H1 (cell line): ENCODE measurements at regions not wholly inside any gene's neighbourhood (a gene's known extent, or its start where the extent isn't known, plus 50 kb on each side); places are given as distances from the start of the nearest gene placed in this dataset.
A peak's percentile ranks its signal among the peaks of the same experiment; 100 is the strongest.

Experiments
- CTCF ChIA-PET: fragments of 300-600 bp; sonication (Branson Sonifier 250); formaldehyde crosslinking; loops from one replicate; lab custom pipeline; 2021; ENCODE audit not compliant: partially characterized antibody; lab: Charles Lee
- POLR2A ChIA-PET: fragments of 300-600 bp; sonication (Branson Sonifier 250); formaldehyde crosslinking; loops from one replicate; lab custom pipeline; 2021; ENCODE audit warnings: inconsistent platforms; ENCODE audit not compliant: partially characterized antibody; lab: Charles Lee
- DNase-seq, 2 experiments: peaks; one replicate each; pipeline versions ENCODE4 v3.0.0 to v3.0.0-alpha.2; 2010 to 2022; ENCODE audit warnings: low spot score in 2 of 2, low read depth in 1 of 2, mixed read lengths in 1 of 2
- FAIRE-seq: peaks from 2 replicates; lab custom pipeline; 2011; peaks lifted over from hg19 to GRCh38; lab: Jason Lieb, UNC
- H2AFZ ChIP-seq: 2 replicates; pipeline ENCODE4 v1.8.1; 2012; ENCODE audit warnings: low read length, inconsistent platforms
- H2AK5ac ChIP-seq: 2 replicates; pipeline ENCODE4 v1.6.1; 2013; ENCODE audit warnings: low read depth, low read length
- H2BK120ac ChIP-seq: replicated peaks from 2 replicates; pipeline ENCODE3; 2013; ENCODE audit warnings: low read depth, low read length, inconsistent platforms
- H2BK12ac ChIP-seq: 2 replicates; pipeline ENCODE4 v1.6.1; 2013; ENCODE audit warnings: low read depth, low read length
- H2BK15ac ChIP-seq: 2 replicates; pipeline ENCODE4 v1.6.1; 2013; ENCODE audit warnings: low read length
- H2BK20ac ChIP-seq: 2 replicates; pipeline ENCODE4 v1.6.1; 2013; ENCODE audit warnings: low read length
- H2BK5ac ChIP-seq: 2 replicates; pipeline ENCODE4 v1.6.1; 2013; ENCODE audit warnings: low read depth, low read length
- H3K14ac ChIP-seq: 2 replicates; pipeline ENCODE4 v1.6.1; 2013; ENCODE audit warnings: inconsistent platforms; ENCODE audit not compliant: insufficient read length
- H3K18ac ChIP-seq: 2 replicates; pipeline ENCODE4 v1.6.1; 2013; ENCODE audit warnings: low read length; ENCODE audit errors: extremely low read depth
- H3K23ac ChIP-seq: 2 replicates; pipeline ENCODE4 v1.6.1; 2013; ENCODE audit warnings: inconsistent platforms; ENCODE audit not compliant: insufficient read length
- H3K23me2 ChIP-seq: 2 replicates; pipeline ENCODE4 v1.6.1; 2013; ENCODE audit warnings: low read depth, low read length
- H3K27ac ChIP-seq: 2 replicates; pipeline ENCODE4 v1.6.1; 2011; ENCODE audit warnings: low read depth, low read length, inconsistent platforms
- H3K27me3 ChIP-seq, 4 experiments: replicated peaks in 1 of 4; 1 replicate in 1 of 4; 2 replicates in 3 of 4; pipeline versions ENCODE4 v1.6.1 to v1.8.1; 2011 to 2013; ENCODE audit warnings: low read length in 3 of 4, mild to moderate bottlenecking in 3 of 4, inconsistent platforms in 2 of 4, mixed read lengths in 2 of 4, moderate library complexity in 1 of 4; ENCODE audit not compliant: control insufficient read depth in 3 of 4, insufficient read depth in 3 of 4; ENCODE audit errors: extremely low read depth in 1 of 4
- H3K36me3 ChIP-seq, 4 experiments: 2 replicates each; pipeline versions ENCODE4 v1.6.1 to v1.8.1; 2011 to 2013; ENCODE audit warnings: mild to moderate bottlenecking in 4 of 4, low read length in 3 of 4, moderate library complexity in 2 of 4, control low read depth in 1 of 4, inconsistent platforms in 1 of 4; ENCODE audit not compliant: insufficient read depth in 4 of 4, control insufficient read depth in 2 of 4
- H3K4ac ChIP-seq: replicated peaks from 2 replicates; pipeline ENCODE3; 2013; ENCODE audit warnings: low read length, low read depth, mixed read lengths, inconsistent platforms; ENCODE audit not compliant: insufficient read length
- H3K4me1 ChIP-seq, 4 experiments: replicated peaks in 1 of 4; 1 replicate in 1 of 4; 2 replicates in 3 of 4; pipeline versions ENCODE4 v1.6.1 to v1.8.1; 2011 to 2013; ENCODE audit warnings: low read length in 3 of 4, inconsistent platforms in 2 of 4, mixed read lengths in 1 of 4; ENCODE audit not compliant: insufficient read depth in 4 of 4, control insufficient read depth in 3 of 4
- H3K4me2 ChIP-seq, 2 experiments: 2 replicates each; pipeline versions ENCODE4 v1.6.1 to v1.8.1; 2011 to 2013; ENCODE audit warnings: low read depth in 2 of 2, low read length in 2 of 2, control low read depth in 1 of 2, inconsistent platforms in 1 of 2, mild to moderate bottlenecking in 1 of 2; ENCODE audit not compliant: insufficient read depth in 1 of 2
- H3K4me3 ChIP-seq, 4 experiments: fragments of 200-600, 300-600 bp in 1 of 4; sonication (generic), shearing (Covaris generic), sonication (Bioruptor Twin) in 1 of 4; 2 replicates each; pipeline versions ENCODE4 v1.5.1 to v1.8.1; 2011 to 2016; ENCODE audit warnings: low read length in 4 of 4, low read depth in 3 of 4, control low read depth in 2 of 4, inconsistent platforms in 2 of 4, mild to moderate bottlenecking in 2 of 4, mixed read lengths in 1 of 4, moderate library complexity in 1 of 4; ENCODE audit not compliant: insufficient read depth in 2 of 4; ENCODE audit errors: extremely low read depth in 1 of 4
- H3K56ac ChIP-seq: replicated peaks from 2 replicates; pipeline ENCODE3; 2013; ENCODE audit warnings: low read depth, mild to moderate bottlenecking, mixed read lengths, low read length, inconsistent platforms; ENCODE audit not compliant: insufficient read length
- H3K79me1 ChIP-seq: 2 replicates; pipeline ENCODE4 v1.6.1; 2013; ENCODE audit warnings: low read depth, low read length, control low read depth
- H3K79me2 ChIP-seq, 2 experiments: 2 replicates each; pipeline versions ENCODE4 v1.6.1 to v1.8.1; 2012 to 2013; ENCODE audit warnings: low read length in 2 of 2, mild to moderate bottlenecking in 2 of 2, inconsistent platforms in 1 of 2; ENCODE audit not compliant: insufficient read depth in 2 of 2, control insufficient read depth in 1 of 2
- H3K9ac ChIP-seq, 4 experiments: replicated peaks in 1 of 4; 1 replicate in 1 of 4; 2 replicates in 3 of 4; pipeline versions ENCODE4 v1.6.1 to v1.8.1; 2011 to 2013; ENCODE audit warnings: low read depth in 3 of 4, low read length in 3 of 4, control low read depth in 2 of 4, mild to moderate bottlenecking in 2 of 4, moderate library complexity in 2 of 4, inconsistent platforms in 1 of 4; ENCODE audit errors: extremely low read depth in 1 of 4
- H3K9me3 ChIP-seq, 2 experiments: 2 replicates each; pipeline versions ENCODE4 v1.6.1 to v1.8.1; 2012 to 2013; ENCODE audit warnings: mild to moderate bottlenecking in 2 of 2, moderate library complexity in 2 of 2, control low read depth in 1 of 2, inconsistent platforms in 1 of 2, low read depth in 1 of 2, low read length in 1 of 2, mixed read lengths in 1 of 2; ENCODE audit not compliant: insufficient read depth in 2 of 2
- H4K20me1 ChIP-seq, 2 experiments: replicated peaks in 1 of 2; 2 replicates each; pipeline versions ENCODE3 to v1.8.1; 2011 to 2013; ENCODE audit warnings: inconsistent platforms in 2 of 2, low read length in 2 of 2, mild to moderate bottlenecking in 1 of 2; ENCODE audit not compliant: insufficient read depth in 2 of 2, control insufficient read depth in 1 of 2
- H4K5ac ChIP-seq: 2 replicates; pipeline ENCODE4 v1.6.1; 2013; ENCODE audit warnings: low read length, low read depth, mixed read lengths, inconsistent platforms; ENCODE audit not compliant: insufficient read length
- H4K8ac ChIP-seq: 2 replicates; pipeline ENCODE4 v1.8.0; 2013; ENCODE audit warnings: mild to moderate bottlenecking, moderate library complexity, low read length, inconsistent platforms; ENCODE audit not compliant: insufficient read depth; ENCODE audit errors: extremely low read depth
- H4K91ac ChIP-seq: replicated peaks from 2 replicates; pipeline ENCODE3; 2013; ENCODE audit warnings: low read length, mixed read lengths, inconsistent platforms; ENCODE audit not compliant: insufficient read length
- ATF3 ChIP-seq: IDR thresholded peaks from 2 replicates; pipeline ENCODE4 v1.6.1; 2011; ENCODE audit warnings: low read depth, mild to moderate bottlenecking, low read length; ENCODE audit not compliant: insufficient read depth
- CBX5 ChIP-seq: fragments of 300-800, 300-1000 bp; sonication (generic); IDR thresholded peaks from 2 replicates; pipeline ENCODE4 v1.7.1; 2016; ENCODE audit warnings: antibody characterized with exemption, low read length, low read depth
- GABPA ChIP-seq: IDR thresholded peaks from 2 replicates; pipeline ENCODE4 v1.6.1; 2011; ENCODE audit warnings: mild to moderate bottlenecking, low read length, moderate library complexity, borderline replicate concordance; ENCODE audit not compliant: insufficient read depth
- JUN ChIP-seq: IDR thresholded peaks from 2 replicates; pipeline ENCODE4 v1.6.1; 2011; ENCODE audit warnings: low read depth, mild to moderate bottlenecking, improper control_type of control experiment, low read length
- RNF2 ChIP-seq: fragments of 200-900, 300-1000 bp; sonication (generic); IDR thresholded peaks from 2 replicates; pipeline ENCODE4 v1.7.1; 2016; ENCODE audit warnings: borderline replicate concordance, low read depth, mild to moderate bottlenecking, antibody characterized with exemption, low read length; ENCODE audit not compliant: poor library complexity, severe bottlenecking; ENCODE audit errors: missing control alignments
- SIN3A ChIP-seq, 2 experiments: IDR thresholded peaks in 1 of 2; conservative IDR thresholded peaks in 1 of 2; 2 replicates each; pipeline ENCODE4 v1.6.1; 2011 to 2012; ENCODE audit warnings: low read length in 2 of 2, improper control_type of control experiment in 1 of 2, low read depth in 1 of 2, mild to moderate bottlenecking in 1 of 2
- SIRT6 ChIP-seq: IDR thresholded peaks from one replicate; pipeline ENCODE4 v1.7.1; 2012; ENCODE audit warnings: low read length, inconsistent platforms
- SRF ChIP-seq: IDR thresholded peaks from 2 replicates; pipeline ENCODE4 v1.6.1; 2011; ENCODE audit warnings: mild to moderate bottlenecking, low read depth, low read length, moderate library complexity
- WGBS, 2 experiments: shearing (Covaris generic) in 1 of 2; methylation state at CpG; one replicate each; pipeline versions ENCODE4 v1.1.6 to v1.1.7; 2013 to 2015; ENCODE audit warnings: low lambda C conversion rate in 2 of 2, mixed read lengths in 2 of 2, inconsistent platforms in 1 of 2, low coverage in 1 of 2, missing lambda C conversion rate in 1 of 2; ENCODE audit not compliant: insufficient replicate concordance in 2 of 2, insufficient coverage in 1 of 2, insufficient read length in 1 of 2; ENCODE audit errors: extremely low coverage in 1 of 2, missing lambda C conversion rate in 1 of 2; 5-methylcytosine and 5-hydroxymethylcytosine counted together
- TF ChIP-seq, protein P1 (sequence below): IDR thresholded peaks from 2 replicates; pipeline ENCODE4 v1.6.1; 2012; ENCODE audit warnings: low read length, inconsistent platforms

GRCh38 chr4:137106733-137107132, 425.6 kb downstream of the PCDH18 start:
- Histone ChIP-seq H3K18ac (no peak overlapping the region), H3K36me3 (no peaks in the 10 kb centered on the region), H2AFZ (no peak overlapping the region), H2BK20ac (no peak overlapping the region), H3K27ac (no peak overlapping the region), H3K9me3 (no peaks in the 10 kb centered on the region), H3K4me1 (no peaks in the 10 kb centered on the region), H3K4ac (no peak overlapping the region), H3K9ac (peak overlapping the region in 1 of 4 experiments; percentile 34; a peak in 1 of 7 replicates), H3K4me2 (no peak overlapping the region), H3K23me2 (no peaks in the 10 kb centered on the region), H4K8ac (no peak overlapping the region), H4K91ac (no peak overlapping the region), H3K56ac (no peak overlapping the region), H4K20me1 (no peaks in the 10 kb centered on the region), H2BK12ac (no peak overlapping the region), H2BK120ac (no peak overlapping the region), H2BK15ac (no peak overlapping the region), H3K14ac (no peak overlapping the region), H3K79me1 (no peaks in the 10 kb centered on the region), H4K5ac (no peak overlapping the region), H2AK5ac (no peak overlapping the region), H3K79me2 (no peaks in the 10 kb centered on the region), H3K4me3 (no peak overlapping the region), H3K23ac (no peak overlapping the region), H2BK5ac (no peak overlapping the region), H3K27me3 (no peaks in the 10 kb centered on the region)
- POLR2A ChIA-PET = no interaction called here
- WGBS, 2 experiments = 94% methylated on average over 4 of the region's 4 CpGs; no CpG with 5 or more reads in 1 of the 2 experiments
- DNase-seq (no peak), FAIRE-seq (no peak)
- CTCF ChIA-PET = interaction anchor here (0.6 to 2.6 kb wide), 2 partner anchors 17 to 81 kb away, joined by 3 to 9 read pairs; no protein-coding TSS in a partner anchor
- TF ChIP-seq SRF = no peak
- no peak for TF ChIP-seq JUN
- no peak for TF ChIP-seq GABPA
- no peak for TF ChIP-seq CBX5
- TF ChIP-seq RNF2 = no peak
- TF ChIP-seq SIN3A (conservative IDR thresholded peaks at IDR 0.05 in 1 of 2, IDR thresholded peaks at IDR 0.05 in 1 of 2; ENCODE audit: low read depth in 1 of 2, low read length in 2 of 2) = no peak
- TF ChIP-seq SIRT6 = no peak
- TF ChIP-seq ATF3 = no peak
- TF ChIP-seq, protein P1, sequence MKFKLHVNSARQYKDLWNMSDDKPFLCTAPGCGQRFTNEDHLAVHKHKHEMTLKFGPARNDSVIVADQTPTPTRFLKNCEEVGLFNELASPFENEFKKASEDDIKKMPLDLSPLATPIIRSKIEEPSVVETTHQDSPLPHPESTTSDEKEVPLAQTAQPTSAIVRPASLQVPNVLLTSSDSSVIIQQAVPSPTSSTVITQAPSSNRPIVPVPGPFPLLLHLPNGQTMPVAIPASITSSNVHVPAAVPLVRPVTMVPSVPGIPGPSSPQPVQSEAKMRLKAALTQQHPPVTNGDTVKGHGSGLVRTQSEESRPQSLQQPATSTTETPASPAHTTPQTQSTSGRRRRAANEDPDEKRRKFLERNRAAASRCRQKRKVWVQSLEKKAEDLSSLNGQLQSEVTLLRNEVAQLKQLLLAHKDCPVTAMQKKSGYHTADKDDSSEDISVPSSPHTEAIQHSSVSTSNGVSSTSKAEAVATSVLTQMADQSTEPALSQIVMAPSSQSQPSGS = no peak
